ENCODE measurements at regions not wholly inside any gene's neighbourhood (a gene's known extent, or its start where the extent isn't known, plus 50 kb on each side); places are given as distances from the start of the nearest gene placed in this dataset.

DNA sequence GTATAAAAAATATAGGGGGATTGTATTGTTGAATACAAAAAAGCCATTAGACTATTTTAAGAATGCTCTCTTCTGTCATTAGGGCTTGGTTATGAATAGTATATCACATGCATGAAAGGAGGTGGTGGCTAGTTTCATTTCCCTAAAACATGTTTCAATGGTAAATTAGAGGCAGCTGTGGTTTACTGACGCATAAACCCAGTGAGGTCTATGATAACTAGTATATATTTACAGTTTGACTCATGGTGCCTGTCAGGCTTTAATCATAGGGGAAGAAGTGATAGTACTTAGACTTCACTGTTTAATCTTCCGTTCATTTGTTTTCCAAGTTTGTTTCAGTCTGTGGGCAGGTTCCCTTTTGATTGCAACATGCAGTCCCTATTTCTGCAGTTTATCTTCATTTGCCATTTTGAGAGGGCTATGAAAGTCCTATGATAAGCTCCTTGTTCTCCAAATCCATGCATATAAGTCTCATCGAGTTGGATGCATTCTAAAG, 55.1 kb upstream of the MAP4K3 start:
- no peak overlapping the region for H3K9ac ChIP-seq (ENCODE audit: low read depth, low read length, poor library complexity, severe bottlenecking)
- no peak overlapping the region for H3K4me2 ChIP-seq (ENCODE audit: low read depth, low read length, poor library complexity, severe bottlenecking)
- H3K36me3 ChIP-seq (ENCODE audit: insufficient read depth, low read length) = no peaks in the 10 kb centered on the region
- H4K20me1 ChIP-seq (ENCODE audit: insufficient read depth, low read length, poor library complexity, severe bottlenecking) = no peaks in the 10 kb centered on the region
- H3K27me3 ChIP-seq (ENCODE audit: insufficient read depth, low read length, poor library complexity, severe bottlenecking) = no peaks in the 10 kb centered on the region
- no peaks in the 10 kb centered on the region for H3K79me2 ChIP-seq (ENCODE audit: insufficient read depth, low read length)
- H3K9me3 ChIP-seq (ENCODE audit: insufficient read depth, low read depth, low read length) = no peaks in the 10 kb centered on the region
- no peak overlapping the region for H2AFZ ChIP-seq (ENCODE audit: low read length)
- no peaks in the 10 kb centered on the region for H3F3A ChIP-seq (ENCODE audit: low read depth)
- H3K9me2 ChIP-seq (replicated peaks; ENCODE audit: low read depth, low read length) = no peaks in the 10 kb centered on the region
- TF ChIP-seq, protein P1, sequence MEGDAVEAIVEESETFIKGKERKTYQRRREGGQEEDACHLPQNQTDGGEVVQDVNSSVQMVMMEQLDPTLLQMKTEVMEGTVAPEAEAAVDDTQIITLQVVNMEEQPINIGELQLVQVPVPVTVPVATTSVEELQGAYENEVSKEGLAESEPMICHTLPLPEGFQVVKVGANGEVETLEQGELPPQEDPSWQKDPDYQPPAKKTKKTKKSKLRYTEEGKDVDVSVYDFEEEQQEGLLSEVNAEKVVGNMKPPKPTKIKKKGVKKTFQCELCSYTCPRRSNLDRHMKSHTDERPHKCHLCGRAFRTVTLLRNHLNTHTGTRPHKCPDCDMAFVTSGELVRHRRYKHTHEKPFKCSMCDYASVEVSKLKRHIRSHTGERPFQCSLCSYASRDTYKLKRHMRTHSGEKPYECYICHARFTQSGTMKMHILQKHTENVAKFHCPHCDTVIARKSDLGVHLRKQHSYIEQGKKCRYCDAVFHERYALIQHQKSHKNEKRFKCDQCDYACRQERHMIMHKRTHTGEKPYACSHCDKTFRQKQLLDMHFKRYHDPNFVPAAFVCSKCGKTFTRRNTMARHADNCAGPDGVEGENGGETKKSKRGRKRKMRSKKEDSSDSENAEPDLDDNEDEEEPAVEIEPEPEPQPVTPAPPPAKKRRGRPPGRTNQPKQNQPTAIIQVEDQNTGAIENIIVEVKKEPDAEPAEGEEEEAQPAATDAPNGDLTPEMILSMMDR (conservative IDR thresholded peaks at IDR 0.05; ENCODE audit: low read length) = no peak
- no peak for TF ChIP-seq EZH2phosphoT487 (IDR thresholded peaks at IDR 0.05; ENCODE audit: borderline replicate concordance)
- H3K4me3 ChIP-seq (ENCODE audit: low read length, poor library complexity, severe bottlenecking) = no peak overlapping the region
- H3K4me1 ChIP-seq (ENCODE audit: insufficient read depth, low read length, poor library complexity, severe bottlenecking) = no peaks in the 10 kb centered on the region

DNA sequence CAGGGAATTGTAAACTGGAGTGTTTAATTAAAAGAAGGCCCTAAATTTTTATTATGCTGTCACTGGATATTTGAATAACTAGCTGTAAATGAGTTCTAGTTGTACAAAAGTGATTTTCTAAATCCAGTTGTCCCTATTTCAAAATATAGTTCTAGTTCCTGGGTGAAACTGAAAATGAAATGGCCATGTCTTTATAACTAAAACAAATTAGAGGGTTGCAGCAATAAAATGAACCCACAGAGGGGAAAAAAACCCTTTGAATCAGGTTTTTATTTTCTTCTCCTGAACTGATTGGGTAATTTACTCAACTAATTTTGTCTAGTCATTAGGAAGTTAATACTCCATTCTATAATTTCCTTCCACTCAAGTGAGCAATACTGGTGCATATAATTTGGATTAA, 55.6 kb upstream of the MAP4K3 start:
- Histone ChIP-seq H3K79me2 (ENCODE audit: insufficient read depth, low read length) (no peaks in the 10 kb centered on the region), H3F3A (ENCODE audit: low read depth) (no peaks in the 10 kb centered on the region), H3K9me3 (ENCODE audit: insufficient read depth, low read depth, low read length) (no peaks in the 10 kb centered on the region), H3K4me2 (ENCODE audit: low read depth, low read length, poor library complexity, severe bottlenecking) (no peak overlapping the region), H3K27me3 (ENCODE audit: insufficient read depth, low read length, poor library complexity, severe bottlenecking) (no peaks in the 10 kb centered on the region), H3K9me2 (replicated peaks; ENCODE audit: low read depth, low read length) (no peaks in the 10 kb centered on the region), H3K4me3 (ENCODE audit: low read length, poor library complexity, severe bottlenecking) (no peak overlapping the region), H3K36me3 (ENCODE audit: insufficient read depth, low read length) (no peaks in the 10 kb centered on the region), H3K9ac (ENCODE audit: low read depth, low read length, poor library complexity, severe bottlenecking) (no peak overlapping the region), H3K4me1 (ENCODE audit: insufficient read depth, low read length, poor library complexity, severe bottlenecking) (no peaks in the 10 kb centered on the region), H4K20me1 (ENCODE audit: insufficient read depth, low read length, poor library complexity, severe bottlenecking) (no peaks in the 10 kb centered on the region), H2AFZ (ENCODE audit: low read length) (no peak overlapping the region)
- no peak for TF ChIP-seq EZH2phosphoT487 (IDR thresholded peaks at IDR 0.05; ENCODE audit: borderline replicate concordance)
- TF ChIP-seq, protein P1 (conservative IDR thresholded peaks at IDR 0.05; ENCODE audit: low read length) = no peak

DNA sequence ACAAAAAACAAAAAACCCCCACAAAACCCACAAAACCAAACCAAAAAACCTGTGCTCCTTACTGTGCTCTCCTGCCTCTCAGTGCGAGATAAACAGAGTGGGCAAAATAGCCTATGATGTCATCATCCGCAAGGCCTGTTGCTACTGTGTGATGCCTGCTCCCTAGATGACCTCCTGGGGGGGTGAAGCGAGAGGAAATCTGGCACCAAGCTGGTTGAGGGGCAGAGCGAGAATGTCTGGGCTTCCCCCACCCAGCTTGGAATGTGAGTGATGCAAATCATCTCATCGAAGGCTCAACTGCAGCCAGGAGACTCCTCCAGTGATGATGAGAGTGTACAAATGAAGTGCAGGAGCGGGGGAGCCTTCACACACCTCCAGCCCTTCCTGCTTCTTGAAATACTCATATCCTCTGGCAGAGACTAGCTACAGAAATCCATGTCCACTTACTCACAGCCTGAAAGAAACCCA, 57.7 kb upstream of the MAP4K3 start:
- H3K4me3 ChIP-seq (ENCODE audit: low read length, poor library complexity, severe bottlenecking) = no peak overlapping the region
- H3K9me3 ChIP-seq (ENCODE audit: insufficient read depth, low read depth, low read length) = no peaks in the 10 kb centered on the region
- TF ChIP-seq, protein P1 (conservative IDR thresholded peaks at IDR 0.05; ENCODE audit: low read length) = no peak
- no peak for TF ChIP-seq EZH2phosphoT487 (IDR thresholded peaks at IDR 0.05; ENCODE audit: borderline replicate concordance)
- no peaks in the 10 kb centered on the region for H3K9me2 ChIP-seq (replicated peaks; ENCODE audit: low read depth, low read length)
- H3K4me2 ChIP-seq (ENCODE audit: low read depth, low read length, poor library complexity, severe bottlenecking) = no peak overlapping the region
- no peaks in the 10 kb centered on the region for H3K36me3 ChIP-seq (ENCODE audit: insufficient read depth, low read length)
- H3K4me1 ChIP-seq (ENCODE audit: insufficient read depth, low read length, poor library complexity, severe bottlenecking) = no peaks in the 10 kb centered on the region
- H3K9ac ChIP-seq (ENCODE audit: low read depth, low read length, poor library complexity, severe bottlenecking) = no peak overlapping the region
- no peak overlapping the region for H2AFZ ChIP-seq (ENCODE audit: low read length)
- H4K20me1 ChIP-seq (ENCODE audit: insufficient read depth, low read length, poor library complexity, severe bottlenecking) = no peaks in the 10 kb centered on the region
- H3K27me3 ChIP-seq (ENCODE audit: insufficient read depth, low read length, poor library complexity, severe bottlenecking) = no peaks in the 10 kb centered on the region
- no peaks in the 10 kb centered on the region for H3K79me2 ChIP-seq (ENCODE audit: insufficient read depth, low read length)
- no peaks in the 10 kb centered on the region for H3F3A ChIP-seq (ENCODE audit: low read depth)

Measured in Loucy (cell line).